NCI-H2171 (cell line): ENCODE measurements at regions not wholly inside any gene's neighbourhood (a gene's known extent, or its start where the extent isn't known, plus 50 kb on each side); places are given as distances from the start of the nearest gene placed in this dataset.
A peak's percentile ranks its signal among the peaks of the same experiment; 100 is the strongest.
"Not testable (repeated sequence)": the region's sequence is repeated elsewhere in the genome, so short reads cannot be mapped to it uniquely, and the experiment has no call there.

Experiments used
- DNase-seq: peaks from one replicate; lab custom pipeline; 2025; lab: John Stamatoyannopoulos, UW

DNA sequence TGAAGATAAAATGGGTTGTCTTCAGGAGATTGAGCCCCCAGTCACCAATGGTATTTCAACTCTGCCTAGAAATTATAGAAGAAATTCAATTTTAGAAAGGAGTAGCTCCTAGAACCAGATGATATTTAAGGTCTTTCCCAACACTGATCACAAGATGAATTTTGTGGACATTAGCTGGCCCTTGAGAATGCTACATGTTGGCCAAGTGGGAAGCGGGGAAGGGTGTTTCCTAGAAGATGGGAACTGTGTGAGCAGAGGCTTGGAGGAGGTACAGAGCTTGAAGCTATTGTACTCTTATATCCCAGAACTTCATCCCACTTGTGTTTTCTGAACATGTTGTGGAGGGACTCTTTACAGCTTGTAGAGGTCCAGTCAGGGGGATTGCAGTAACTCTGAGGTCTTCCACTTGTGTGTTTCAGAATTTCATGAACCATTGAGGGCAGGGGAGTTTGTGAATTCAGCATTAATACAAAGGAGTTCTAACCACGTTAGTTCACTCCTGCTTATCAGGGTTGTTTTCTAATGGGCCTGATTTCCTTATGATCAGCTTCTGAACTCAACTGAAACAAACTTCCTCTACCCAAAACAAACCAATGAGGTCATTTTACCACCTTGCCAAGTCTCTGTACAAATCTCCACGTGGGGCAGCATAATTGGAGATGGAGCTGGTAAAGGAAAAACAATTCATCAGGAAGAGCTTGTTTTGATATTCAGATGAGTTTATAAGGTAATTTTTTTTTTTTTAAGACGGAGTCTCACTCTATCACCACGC lies 152.6 kb upstream of the TPM1 start:
- no peak for DNase-seq

DNA sequence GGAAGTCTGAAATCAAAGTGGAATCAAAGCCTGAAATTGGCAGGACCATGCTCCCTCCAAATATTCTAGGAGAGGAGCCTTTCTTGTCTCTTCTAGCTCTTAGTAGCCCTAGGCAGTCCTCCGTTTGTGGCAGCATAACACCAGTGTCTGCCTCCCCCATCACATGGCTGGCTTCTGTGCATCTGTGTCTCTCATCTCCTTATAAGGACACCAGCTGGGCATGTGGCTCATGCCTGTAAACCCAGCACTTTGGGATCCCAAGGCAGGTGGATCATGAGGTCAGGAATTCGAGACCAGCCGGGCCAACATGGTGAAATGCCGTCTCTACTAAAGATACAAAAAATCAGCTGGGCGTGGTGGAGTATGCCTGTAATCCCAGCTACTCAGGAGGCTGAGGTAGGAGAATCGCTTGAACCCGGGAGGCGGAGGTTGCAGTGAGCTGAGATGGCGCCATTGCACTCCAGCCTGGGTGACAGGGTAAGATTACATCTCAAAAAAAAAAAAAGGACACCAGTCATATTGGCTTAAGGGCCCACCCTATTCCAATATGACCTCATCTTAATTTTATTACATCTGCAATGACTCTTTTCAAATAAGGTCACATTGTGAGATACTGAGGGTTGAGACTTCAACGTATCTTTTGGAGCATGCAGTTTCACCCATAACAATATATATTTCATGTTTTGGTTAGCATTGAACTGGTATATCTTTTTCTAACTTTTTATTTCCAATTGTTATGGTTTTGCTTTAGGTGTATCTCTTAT lies 148.0 kb upstream of the TPM1 start:
- no peak for DNase-seq

DNA sequence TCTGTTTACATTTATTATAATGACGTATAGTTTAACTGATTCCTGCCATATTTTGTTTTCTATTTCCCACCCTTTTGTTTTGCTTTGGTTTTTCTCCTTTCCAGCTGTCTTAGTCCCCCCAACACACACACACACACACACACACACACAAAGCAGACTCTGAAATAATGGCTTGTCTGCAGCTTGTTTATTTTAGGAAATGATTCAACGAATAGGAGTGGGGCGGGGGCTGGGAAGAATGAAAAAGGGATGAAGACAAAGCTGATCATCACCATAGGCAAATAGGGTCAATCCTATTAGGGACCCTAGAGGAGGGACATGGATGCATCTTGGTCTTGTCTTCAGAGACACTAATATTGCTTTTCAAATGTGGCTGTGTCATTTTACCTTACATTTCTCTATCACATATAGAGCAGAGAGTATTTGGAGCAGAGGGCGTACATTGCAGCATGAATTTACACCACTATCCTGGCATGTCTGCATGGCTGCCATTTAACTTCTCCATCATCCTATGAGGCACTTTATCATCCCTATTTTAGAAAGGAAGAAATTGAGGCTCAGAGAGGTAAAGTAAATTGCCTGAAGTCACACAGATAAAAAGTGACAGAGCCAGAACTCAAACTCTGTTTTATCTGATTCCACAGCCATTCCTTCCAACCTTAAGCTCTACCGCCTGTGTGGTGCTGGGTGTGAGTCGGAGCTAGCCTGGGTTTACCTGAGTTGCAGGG lies 147.2 kb upstream of the TPM1 start:
- no peak for DNase-seq

DNA sequence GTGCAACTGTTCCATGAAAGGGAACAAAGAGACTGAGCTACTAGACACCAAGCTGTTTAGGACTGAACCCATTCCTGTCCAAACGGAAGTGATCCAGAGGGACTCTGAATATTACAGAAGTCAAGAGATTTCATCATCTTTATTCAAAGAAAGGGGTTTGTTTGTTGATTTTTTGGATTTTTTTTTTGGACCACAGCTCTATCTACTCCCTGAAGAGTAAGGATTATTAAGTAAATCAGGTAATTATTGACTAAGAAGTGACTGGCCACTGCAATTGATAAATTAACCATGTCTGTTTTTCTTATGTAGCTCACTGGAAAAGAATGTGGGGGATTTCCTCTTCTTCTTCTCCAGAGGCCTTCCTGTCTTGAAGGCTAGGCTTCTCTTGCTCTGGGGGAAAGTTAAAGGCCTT lies 146.6 kb upstream of the TPM1 start:
- no peak for DNase-seq

DNA sequence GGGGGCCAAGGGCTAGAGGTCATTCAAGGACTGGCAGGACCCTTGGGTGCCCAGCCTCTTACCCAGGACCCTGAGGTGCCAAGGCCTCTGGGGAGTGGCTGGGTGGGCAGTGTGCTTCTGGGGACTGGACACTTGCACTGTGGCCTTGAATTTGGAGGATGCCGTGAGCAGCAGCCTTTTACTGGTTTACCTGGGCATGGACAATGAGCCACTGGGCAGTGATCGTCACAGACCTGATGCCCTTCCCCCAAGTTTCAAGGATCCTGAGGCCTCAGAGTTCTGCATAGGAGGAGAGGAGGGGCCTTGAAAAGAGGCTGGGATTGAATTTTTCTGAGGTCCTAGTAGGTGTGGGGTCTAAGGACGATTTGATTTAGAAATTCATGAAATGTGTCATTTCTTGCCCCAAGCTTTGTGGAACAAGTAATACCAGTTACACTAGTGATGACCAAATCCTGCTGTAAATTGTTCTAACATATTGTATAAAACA lies 146.1 kb upstream of the TPM1 start:
- no peak for DNase-seq

DNA sequence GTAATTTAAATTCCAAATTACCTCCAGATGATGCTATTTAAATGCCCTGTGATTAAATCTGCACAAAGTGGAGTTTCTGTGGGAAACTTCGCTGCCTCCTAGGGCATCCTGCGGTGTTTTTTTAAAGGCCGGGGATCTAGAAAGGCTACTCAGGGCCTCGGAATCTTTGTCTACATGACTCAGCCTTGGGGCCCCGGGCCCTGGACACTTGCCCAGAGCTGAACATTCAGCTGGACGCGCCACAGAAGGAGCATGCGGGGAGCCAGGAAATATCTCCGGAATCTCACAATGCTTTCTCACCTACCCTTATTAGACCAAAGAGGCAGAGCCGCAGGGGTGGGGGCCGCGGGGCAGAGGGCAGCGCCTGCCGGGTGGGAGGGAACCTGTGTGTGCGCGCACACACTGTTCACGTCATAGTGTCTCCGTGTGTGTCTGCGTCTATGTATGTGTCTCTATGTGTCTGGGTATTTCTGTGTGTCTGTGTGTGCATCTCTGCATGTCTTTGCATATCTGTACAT lies 145.5 kb upstream of the TPM1 start:
- DNase-seq, result no peak

DNA sequence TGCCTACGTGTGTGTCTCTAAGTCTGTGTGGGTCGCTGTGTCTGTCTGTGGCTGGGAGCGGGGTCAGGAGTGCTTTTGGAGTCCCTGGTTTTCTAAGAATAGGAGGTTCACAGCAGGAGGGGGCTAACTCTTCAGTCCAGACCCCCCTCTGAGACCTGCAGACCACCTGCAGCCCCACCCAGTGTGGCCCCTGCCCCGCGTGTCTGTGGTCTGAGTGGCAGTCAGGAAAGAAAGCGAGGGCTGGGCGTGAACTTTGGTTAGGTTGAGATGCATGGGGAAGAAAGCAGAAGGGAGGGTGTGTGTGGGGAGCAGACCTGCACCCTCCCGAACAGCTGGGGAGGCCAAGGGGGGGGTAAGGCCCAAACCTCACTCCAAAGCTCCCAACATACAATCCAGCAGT lies 144.9 kb upstream of the TPM1 start:
- no peak for DNase-seq

DNA sequence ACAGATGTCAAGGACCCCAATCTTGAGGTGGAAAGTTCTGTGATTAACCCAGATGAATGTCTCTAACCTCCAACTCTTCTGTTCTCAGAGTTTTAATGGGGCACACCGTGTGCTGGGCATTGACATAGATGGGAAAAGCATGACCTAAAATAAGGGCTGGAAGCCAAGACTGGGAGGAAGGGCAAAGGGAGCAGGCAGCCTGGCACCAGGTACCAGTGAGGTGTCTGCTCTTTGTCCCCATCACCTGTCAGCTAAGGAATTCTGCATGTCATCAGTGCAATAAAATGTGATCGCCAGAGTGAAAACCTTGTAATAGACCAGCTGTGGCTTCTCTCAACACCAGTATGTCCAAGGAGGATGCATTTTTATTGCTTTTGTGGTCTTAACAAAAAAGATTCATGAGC lies 143.5 kb upstream of the TPM1 start:
- no peak for DNase-seq

DNA sequence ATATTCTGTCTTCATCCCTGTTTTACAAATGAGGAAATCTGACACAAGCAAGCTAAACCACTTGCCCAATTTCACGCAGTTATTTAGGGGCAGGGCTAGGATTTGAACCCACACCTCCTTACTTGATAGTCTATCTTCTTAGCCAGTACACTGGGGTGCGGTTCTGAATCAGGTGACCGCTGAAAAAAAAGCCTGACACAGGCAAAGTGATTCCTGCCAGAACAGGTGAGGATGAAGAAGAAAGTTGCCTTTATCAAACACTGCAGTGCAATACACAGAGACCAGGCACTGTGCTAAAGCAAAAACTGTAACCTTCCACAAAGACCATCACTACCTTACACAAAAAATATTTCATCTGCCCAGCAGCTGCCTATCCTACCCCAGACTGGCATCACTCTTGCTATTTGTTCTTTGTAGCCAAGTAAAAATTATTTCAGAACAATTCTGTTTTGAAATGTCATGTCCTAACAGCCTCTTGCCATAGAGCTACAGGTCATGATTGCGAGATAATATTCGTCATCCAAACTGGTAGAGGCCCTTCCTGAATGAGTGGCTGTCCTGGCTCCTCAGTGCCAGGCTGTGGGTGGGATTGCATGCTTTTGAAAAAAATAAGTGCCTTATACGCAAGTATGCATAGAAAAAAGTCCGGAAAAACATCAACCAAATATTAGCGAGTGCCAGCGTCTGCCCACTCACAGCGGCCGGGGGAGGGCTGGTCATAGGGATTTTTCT lies 142.3 kb upstream of the TPM1 start:
- DNase-seq, result no peak

DNA sequence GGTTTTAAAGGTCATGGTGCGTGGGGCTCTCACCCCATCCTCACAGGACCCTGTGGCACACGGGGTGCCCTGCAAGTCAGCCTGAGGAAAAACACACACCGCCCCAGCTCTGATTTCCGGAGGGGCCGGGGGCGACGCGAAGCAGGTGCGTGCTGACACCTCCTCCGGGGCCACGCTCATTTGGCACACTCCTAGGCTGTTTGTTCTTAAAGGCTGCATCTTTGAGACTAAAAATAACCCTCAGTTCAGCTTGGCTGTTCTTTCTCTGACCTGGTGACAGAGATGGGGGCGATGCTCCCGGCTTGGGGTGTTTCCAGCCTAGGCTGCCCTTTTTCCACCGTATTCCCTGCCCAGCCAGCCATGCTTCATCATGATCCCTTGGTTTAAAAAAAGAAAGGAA lies 141.5 kb upstream of the TPM1 start:
- no peak for DNase-seq

DNA sequence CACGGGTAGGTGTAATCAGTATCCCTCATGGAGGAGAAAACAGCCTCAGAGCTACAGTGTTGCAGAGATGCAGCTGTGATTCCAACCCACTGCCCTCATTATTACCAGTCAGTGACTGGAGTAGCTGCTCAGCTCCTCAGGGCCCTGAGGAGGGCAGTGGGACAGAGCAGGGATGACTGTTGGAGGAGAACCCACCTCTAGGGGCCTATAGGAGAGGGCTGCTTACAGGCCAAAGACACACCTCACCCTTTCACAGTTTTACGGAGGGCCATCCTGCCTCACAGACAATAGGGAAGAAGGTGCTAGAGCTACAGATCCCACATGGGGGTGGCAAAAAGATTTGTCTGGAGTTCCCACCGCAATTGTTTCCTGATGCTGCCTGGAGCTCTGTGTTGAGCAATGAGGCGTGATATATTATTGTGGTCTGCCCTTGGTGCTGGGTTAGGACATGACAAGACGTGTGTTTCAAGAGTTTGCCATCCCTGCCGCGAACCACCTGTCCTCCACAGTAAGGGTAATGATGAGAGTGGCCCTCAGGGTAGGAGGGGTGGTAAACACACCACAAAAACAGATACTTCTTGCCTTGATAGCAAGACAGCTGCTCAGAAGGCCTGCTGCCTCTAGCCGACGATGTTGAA lies 140.5 kb upstream of the TPM1 start:
- peak; percentile 11 for DNase-seq

DNA sequence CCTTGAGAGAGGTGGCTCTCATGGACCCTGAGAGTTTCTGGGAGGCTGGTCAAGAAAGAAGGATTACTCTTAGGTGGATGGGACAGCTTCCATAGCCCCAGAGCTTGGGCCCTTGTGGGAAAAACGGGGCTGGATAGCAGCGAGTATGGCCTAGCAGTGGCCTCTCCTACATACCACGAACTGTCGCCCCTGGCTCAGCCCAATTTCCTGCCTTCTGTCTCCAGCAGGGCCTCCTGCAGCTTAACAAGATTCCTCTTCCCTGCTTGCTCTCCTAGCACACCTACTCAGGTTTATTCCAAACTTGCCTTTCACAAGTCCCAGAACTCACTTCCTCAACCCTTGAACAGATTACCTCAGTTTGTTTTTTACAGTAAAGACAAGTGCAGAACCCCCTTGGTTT lies 139.7 kb upstream of the TPM1 start:
- DNase-seq, result no peak

DNA sequence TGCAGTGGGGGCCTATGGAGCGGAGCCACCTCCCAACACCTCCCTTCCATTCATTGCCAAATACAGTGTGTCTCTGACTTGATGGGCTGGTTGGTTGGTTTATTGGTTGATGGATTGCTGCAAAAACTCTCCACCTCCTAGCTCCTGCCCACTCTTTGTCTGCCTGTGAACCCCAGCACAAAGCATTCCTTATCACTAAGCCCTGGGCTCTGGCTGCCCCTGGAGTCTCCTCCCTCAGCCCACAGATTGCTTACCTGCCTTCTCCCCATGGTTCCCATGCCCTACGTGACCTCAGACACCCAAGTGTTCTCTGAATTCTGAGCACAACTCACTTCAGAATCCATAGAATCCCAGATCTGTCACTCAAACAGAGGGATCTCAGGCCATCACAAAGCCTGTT lies 139.1 kb upstream of the TPM1 start:
- DNase-seq, result no peak

DNA sequence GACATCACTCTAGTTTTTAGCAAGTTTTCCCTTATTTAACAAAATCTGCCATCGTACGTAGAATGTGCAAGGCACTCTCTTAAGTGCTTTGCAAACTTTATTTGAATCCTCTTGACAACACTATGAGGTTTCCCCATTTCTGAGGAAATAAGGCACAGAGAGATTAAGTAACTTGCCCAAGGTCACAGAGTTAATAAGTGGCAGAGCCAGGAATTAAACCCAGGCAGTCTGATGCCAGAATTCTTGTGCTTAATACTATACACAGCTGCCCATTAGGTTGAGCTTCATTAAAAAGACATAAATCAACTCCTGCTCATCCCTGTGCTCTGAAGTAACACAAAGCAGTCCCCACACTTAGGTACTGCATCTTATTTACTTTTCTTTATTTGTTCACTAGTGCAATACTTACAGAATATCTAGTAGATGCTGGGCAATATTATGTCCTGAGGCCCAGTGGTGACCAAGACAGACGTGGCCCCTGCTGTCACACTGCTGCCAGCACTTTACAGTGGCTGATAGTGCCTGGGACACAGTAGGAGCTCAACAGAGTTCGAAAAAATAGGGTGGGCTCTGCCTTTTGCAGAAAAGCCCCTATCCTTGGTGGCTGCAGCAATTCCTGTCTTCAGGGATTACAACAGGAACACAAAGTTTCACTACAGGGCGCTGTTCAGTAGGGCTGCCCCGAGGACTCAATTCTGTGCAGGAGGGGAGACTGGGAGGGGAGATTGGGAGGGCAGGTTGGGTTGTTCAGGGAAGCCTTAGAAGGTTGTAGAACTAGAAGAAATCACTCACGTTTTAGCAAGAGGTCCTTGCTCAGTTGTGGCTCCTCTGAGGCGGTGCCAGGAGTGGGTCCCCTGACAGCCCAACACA lies 138.3 kb upstream of the TPM1 start:
- DNase-seq, result no peak

DNA sequence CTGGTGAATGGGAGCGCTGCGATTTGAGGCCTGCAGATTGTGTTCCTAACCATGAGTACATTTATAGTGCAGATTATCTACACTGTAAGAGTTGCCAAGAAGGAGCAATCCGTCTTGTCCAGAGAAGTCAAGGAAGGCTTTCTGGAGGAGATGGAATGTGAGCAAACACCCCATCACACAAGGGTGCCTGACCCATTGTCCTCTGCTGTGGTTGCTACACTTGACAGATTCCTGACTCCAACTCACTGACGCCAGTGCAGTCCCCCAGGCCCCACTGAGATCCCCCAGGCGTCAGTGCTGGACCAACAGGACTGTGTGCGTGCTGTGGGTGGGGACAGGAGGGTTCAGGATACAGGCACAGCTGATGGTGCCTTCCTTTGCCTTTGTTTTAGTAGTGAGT lies 135.9 kb upstream of the TPM1 start:
- DNase-seq, result no peak

DNA sequence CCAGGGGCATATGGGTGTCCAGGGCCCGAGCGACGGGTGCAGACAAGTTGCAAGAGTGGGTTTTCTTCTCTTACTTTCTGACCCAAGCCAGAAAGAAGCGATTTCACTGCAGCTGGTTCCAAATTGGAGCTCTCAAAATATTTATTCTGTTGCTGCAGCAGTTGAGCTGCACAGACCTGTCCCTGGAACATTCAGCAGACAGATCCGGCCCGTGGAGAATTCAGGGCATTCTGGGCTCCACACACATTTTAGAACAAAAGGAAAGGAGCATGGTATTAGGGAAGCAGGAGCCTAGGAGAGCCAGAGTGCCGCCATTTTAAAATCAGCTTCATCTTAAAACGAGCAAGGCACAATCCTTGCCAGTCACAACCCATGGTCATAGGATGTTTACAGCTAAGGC lies 135.3 kb upstream of the TPM1 start:
- no peak for DNase-seq

DNA sequence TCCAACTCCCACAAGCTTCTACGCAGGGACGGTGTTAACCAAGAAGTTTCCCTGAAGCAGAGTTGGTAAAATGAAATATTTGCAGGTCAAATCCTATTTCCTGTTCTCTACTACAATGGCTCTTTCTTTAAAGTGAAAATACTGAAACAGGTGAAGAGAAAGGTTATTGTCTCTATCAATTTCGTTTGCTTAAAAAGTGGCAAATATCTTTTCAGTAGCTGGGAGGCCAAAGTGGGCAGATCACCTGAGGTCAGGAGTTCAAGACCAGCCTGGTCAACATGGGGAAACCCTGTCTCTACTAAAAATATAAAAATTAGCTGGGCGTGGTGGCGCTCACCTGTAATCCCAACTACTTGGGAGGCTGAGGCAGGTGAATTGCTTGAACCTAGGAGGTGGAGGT lies 134.2 kb upstream of the TPM1 start:
- DNase-seq, result not testable (repeated sequence)

DNA sequence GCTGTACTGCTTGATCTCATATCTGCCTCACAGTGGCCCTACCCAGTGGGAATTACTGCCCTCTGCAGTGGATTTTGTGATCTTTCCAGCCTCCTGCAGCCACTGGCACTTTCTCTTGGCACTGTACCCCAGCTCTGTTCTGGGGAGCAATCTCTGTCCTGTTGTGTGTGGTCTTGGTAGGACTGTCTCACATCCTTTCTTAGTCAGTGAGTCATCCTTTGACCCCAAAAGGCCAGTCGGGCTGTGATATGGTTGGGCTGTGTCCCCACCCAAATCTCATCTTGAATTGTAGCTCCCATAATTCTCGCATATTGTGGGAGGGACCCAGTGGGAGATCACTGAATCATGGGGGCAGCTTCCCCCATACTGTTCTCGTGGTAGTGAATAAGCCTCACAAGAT lies 133.3 kb upstream of the TPM1 start:
- no peak for DNase-seq

DNA sequence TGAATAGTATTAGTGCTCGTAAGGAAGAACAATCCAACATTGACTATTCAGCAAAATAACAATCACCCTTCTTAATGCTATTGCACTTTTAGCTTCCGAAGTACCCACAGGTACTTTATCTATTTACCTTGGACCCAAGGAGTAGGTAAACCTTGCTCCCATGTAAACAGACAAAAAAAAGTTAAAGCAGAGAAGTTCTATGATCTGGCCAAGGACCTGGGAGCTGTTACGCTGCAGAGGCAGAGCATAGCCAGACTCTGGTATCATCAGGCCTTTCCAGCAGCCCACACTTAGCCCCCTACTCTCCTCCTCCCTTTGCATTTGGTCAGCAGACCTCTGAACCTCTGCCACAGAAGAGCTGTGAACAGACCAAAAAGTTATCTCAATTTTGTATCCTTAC lies 130.3 kb upstream of the TPM1 start:
- DNase-seq, result no peak

DNA sequence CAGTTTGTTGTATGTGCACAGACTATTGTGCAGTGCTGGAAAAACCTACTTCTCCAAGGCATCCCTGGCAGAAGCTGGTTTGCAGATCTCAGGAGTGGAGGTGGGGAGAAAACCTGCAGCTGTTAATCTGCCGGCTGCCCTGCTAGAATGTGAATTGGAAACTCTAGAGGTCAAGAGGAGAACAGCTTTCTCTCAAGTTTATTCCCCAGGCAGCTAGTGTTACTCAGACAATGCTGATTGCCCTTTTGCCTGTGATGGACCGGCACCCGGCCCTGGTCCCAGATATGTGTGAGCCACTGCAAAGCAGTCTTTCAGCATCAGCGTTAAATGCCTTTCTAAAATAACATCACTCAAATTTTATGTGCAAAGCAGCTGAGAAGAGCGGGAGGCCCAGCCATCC lies 129.7 kb upstream of the TPM1 start:
- DNase-seq, result no peak
